Endothelial cell of umbilical vein (primary cell): ENCODE measurements at regions not wholly inside any gene's neighbourhood (a gene's known extent, or its start where the extent isn't known, plus 50 kb on each side); places are given as distances from the start of the nearest gene placed in this dataset.

Source experiments
- BruUV-seq: library from RNA; stranded (reverse); fragments of 400-500 nt; replicated peaks from 2 replicates; lab custom pipeline; 2021; lab: Mats Ljungman, UMichigan
- CTCF ChIA-PET: fragments of 300-600, 350-600 bp; sonication (Branson Sonifier 250); formaldehyde crosslinking; loops from one replicate; lab custom pipeline; 2021; ENCODE audit warnings: antibody characterized with exemption, inconsistent platforms; lab: Charles Lee
- POLR2A ChIA-PET: fragments of 300-600, 350-600 bp; sonication (Branson Sonifier 250); formaldehyde crosslinking; loops from one replicate; lab custom pipeline; 2021; ENCODE audit warnings: antibody characterized with exemption, inconsistent platforms; lab: Charles Lee
- DNase-seq: peaks from one replicate; pipeline ENCODE4 v3.0.0-alpha.2; 2011; ENCODE audit warnings: low read depth, low spot score
- FAIRE-seq: peaks from 2 replicates; lab custom pipeline; 2011; peaks lifted over from hg19 to GRCh38; lab: Jason Lieb, UNC
- H2AFZ ChIP-seq: 2 replicates; pipeline ENCODE4 v1.6.0; 2012; ENCODE audit warnings: low read depth, low read length, control low read depth, inconsistent platforms
- H3K27ac ChIP-seq: 2 replicates; pipeline ENCODE4 v1.5.1; 2011; ENCODE audit warnings: low read depth, mild to moderate bottlenecking, control low read depth, low read length, moderate library complexity; ENCODE audit not compliant: insufficient read depth
- H3K27me3 ChIP-seq, 2 experiments: 2 replicates each; pipeline versions ENCODE4 v1.6.0 to v1.6.1; 2011; ENCODE audit warnings: low read length in 2 of 2, mixed read lengths in 1 of 2; ENCODE audit not compliant: control insufficient read depth in 2 of 2, insufficient read depth in 2 of 2
- H3K36me3 ChIP-seq, 2 experiments: 2 replicates in 1 of 2; 3 replicates in 1 of 2; pipeline ENCODE4 v1.5.1; 2011; ENCODE audit warnings: low read length in 2 of 2, mild to moderate bottlenecking in 1 of 2, moderate library complexity in 1 of 2; ENCODE audit not compliant: control insufficient read depth in 2 of 2, insufficient read depth in 2 of 2; ENCODE audit errors: extremely low read depth in 1 of 2
- H3K4me1 ChIP-seq: 3 replicates; pipeline ENCODE4 v1.5.1; 2011; ENCODE audit warnings: mild to moderate bottlenecking, low read length; ENCODE audit not compliant: control insufficient read depth, insufficient read depth; ENCODE audit errors: extremely low read depth
- H3K4me2 ChIP-seq: 2 replicates; pipeline ENCODE4 v1.6.1; 2011; ENCODE audit warnings: low read length, control low read depth, mixed read lengths; ENCODE audit not compliant: insufficient read depth
- H3K4me3 ChIP-seq, 3 experiments: fragments of 200-600 bp in 1 of 3; sonication (generic), shearing (Covaris generic) in 1 of 3; replicated peaks in 1 of 3; 2 replicates each; pipeline ENCODE4 v1.5.1; 2011 to 2016; ENCODE audit warnings: control low read depth in 3 of 3, low read length in 3 of 3, mild to moderate bottlenecking in 2 of 3, inconsistent platforms in 1 of 3, low read depth in 1 of 3, moderate library complexity in 1 of 3; ENCODE audit not compliant: insufficient read depth in 1 of 3
- H3K79me2 ChIP-seq: 2 replicates; pipeline ENCODE4 v1.6.0; 2012; ENCODE audit warnings: low read length, inconsistent platforms; ENCODE audit not compliant: control insufficient read depth, insufficient read depth
- H3K9ac ChIP-seq: replicated peaks from 2 replicates; pipeline ENCODE3; 2011; ENCODE audit warnings: low read length, control low read depth; ENCODE audit not compliant: insufficient read depth; ENCODE audit errors: extremely low read depth
- H3K9me1 ChIP-seq: replicated peaks from 3 replicates; pipeline ENCODE4 v1.6.0; 2011; ENCODE audit warnings: mild to moderate bottlenecking, low read length; ENCODE audit not compliant: control insufficient read depth, insufficient read depth; ENCODE audit errors: extremely low read depth
- H3K9me3 ChIP-seq: replicated peaks from 2 replicates; pipeline ENCODE4 v1.5.1; 2012; ENCODE audit warnings: low read length, inconsistent platforms; ENCODE audit not compliant: control insufficient read depth, insufficient read depth
- H4K20me1 ChIP-seq: replicated peaks from 2 replicates; pipeline ENCODE3; 2011; ENCODE audit warnings: mild to moderate bottlenecking, low read length; ENCODE audit not compliant: control insufficient read depth, insufficient read depth; ENCODE audit errors: extremely low read depth
- CTCF ChIP-seq, 2 donors: IDR thresholded peaks; 1 replicate in 1 of 2; 2 replicates in 1 of 2; pipeline ENCODE4 v1.5.1; 2011; ENCODE audit warnings: low read length in 2 of 2, mild to moderate bottlenecking in 2 of 2, moderate library complexity in 2 of 2, control low read depth in 1 of 2, inconsistent platforms in 1 of 2, low read depth in 1 of 2; ENCODE audit not compliant: insufficient read depth in 1 of 2; ENCODE audit errors: extremely low read depth in 1 of 2
- EZH2 ChIP-seq: IDR thresholded peaks from 2 replicates; pipeline ENCODE4 v1.6.1; 2012; ENCODE audit warnings: borderline replicate concordance, low read depth, mild to moderate bottlenecking, moderate library complexity, low read length, inconsistent platforms; ENCODE audit not compliant: severe bottlenecking
- FOS ChIP-seq: IDR thresholded peaks from 2 replicates; pipeline ENCODE4 v1.6.1; 2011; ENCODE audit warnings: mild to moderate bottlenecking, low read length, moderate library complexity, borderline replicate concordance; ENCODE audit not compliant: insufficient read depth
- GATA2 ChIP-seq: IDR thresholded peaks from 2 replicates; pipeline ENCODE4 v1.7.0; 2011; ENCODE audit warnings: low read depth, mild to moderate bottlenecking, moderate library complexity, mixed read lengths, low read length; ENCODE audit not compliant: insufficient read length, insufficient read depth
- JUN ChIP-seq: IDR thresholded peaks from 2 replicates; pipeline ENCODE4 v1.6.1; 2011; ENCODE audit warnings: borderline replicate concordance, low read depth; ENCODE audit not compliant: insufficient read length, insufficient read depth
- MAX ChIP-seq: IDR thresholded peaks from 2 replicates; pipeline ENCODE4 v1.6.1; 2011; ENCODE audit not compliant: insufficient read depth, insufficient read length
- MYC ChIP-seq: IDR thresholded peaks from one replicate; pipeline ENCODE4 v1.6.1; 2011; ENCODE audit warnings: mild to moderate bottlenecking, low read depth, low read length
- POLR2A ChIP-seq: IDR thresholded peaks from 2 replicates; pipeline ENCODE4 v1.6.1; 2012; ENCODE audit warnings: low read depth, mild to moderate bottlenecking, control low read depth, low read length
- POLR2AphosphoS5 ChIP-seq: IDR thresholded peaks from 2 replicates; pipeline ENCODE4 v1.6.1; 2012; ENCODE audit warnings: low read depth, mild to moderate bottlenecking, control low read depth, low read length, moderate library complexity; ENCODE audit not compliant: insufficient read depth
- dilution Hi-C: fragments of 300-500 bp; cut with MboI; formaldehyde crosslinking; loops from one replicate; pipeline ENCODE4 v1.15.0; 2019; ENCODE audit warnings: low sequenced_read_pairs; ENCODE audit not compliant: extremely low pct_ligation_motif_present
- intact Hi-C: fragments of 100-400 bp; cut with micrococcal nuclease; formaldehyde crosslinking; loops from one replicate; pipeline ENCODE4 v1.10.0; 2022

DNA sequence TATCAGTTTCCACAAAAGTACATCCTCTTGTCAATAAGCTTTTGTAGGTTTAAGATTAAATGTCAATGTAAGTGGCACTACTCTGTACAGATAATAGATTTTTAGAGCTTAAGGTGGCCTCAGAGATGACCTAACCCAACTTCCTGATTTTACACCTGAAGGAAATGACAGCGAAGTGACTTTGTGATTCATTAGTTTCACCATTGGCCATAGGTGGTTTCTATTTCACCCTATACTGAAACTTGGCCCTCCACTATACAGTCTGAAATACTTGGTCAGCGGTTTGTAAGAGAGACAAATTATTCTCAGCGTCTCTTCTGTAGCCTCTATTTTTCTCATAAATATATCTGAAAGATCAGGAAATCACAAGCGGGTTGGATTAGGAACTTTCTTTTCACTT, 330.4 kb upstream of the FAM98A start:
- Histone ChIP-seq H3K4me1 (no peaks in the 10 kb centered on the region), H2AFZ (no peak overlapping the region), H4K20me1 (no peaks in the 10 kb centered on the region), H3K9me1 (no peaks in the 10 kb centered on the region), H3K9me3 (peaks cover 1% of the 10 kb centered on the region), H3K4me2 (no peak overlapping the region), H3K27ac (no peak overlapping the region), H3K79me2 (no peaks in the 10 kb centered on the region), H3K4me3 (no peak overlapping the region), H3K27me3 (no peaks in the 10 kb centered on the region), H3K9ac (no peak overlapping the region), H3K36me3 (no peaks in the 10 kb centered on the region)
- no TSS peak for BruUV-seq
- DNase-seq (no peak), FAIRE-seq (no peak)
- CTCF ChIA-PET, result no interaction called here
- intact Hi-C loops, result no loop called here
- no peak for TF ChIP-seq CTCF (IDR thresholded peaks at IDR 0.05; ENCODE audit: extremely low read depth in 1 of 2, insufficient read depth in 1 of 2, low read depth in 1 of 2, low read length in 2 of 2)
- TF ChIP-seq POLR2A, result no peak
- no peak for TF ChIP-seq POLR2AphosphoS5
- no peak for TF ChIP-seq MAX
- TF ChIP-seq FOS, result no peak
- dilution Hi-C loops, result no loop called here
- POLR2A ChIA-PET, result no interaction called here

GRCh38 chr2:33927756-33928155, 328.7 kb upstream of the FAM98A start:
- POLR2A ChIA-PET, result no interaction called here
- Histone ChIP-seq H3K4me3 (no peak overlapping the region), H3K27ac (no peak overlapping the region), H3K79me2 (no peaks in the 10 kb centered on the region), H4K20me1 (no peaks in the 10 kb centered on the region), H2AFZ (no peak overlapping the region), H3K9me3 (peaks cover 1% of the 10 kb centered on the region), H3K36me3 (no peaks in the 10 kb centered on the region), H3K4me2 (no peak overlapping the region), H3K4me1 (no peaks in the 10 kb centered on the region), H3K9me1 (no peaks in the 10 kb centered on the region), H3K27me3 (no peaks in the 10 kb centered on the region), H3K9ac (no peak overlapping the region)
- dilution Hi-C loops (no loop called here), intact Hi-C loops (no loop called here)
- DNase-seq (no peak), FAIRE-seq (no peak)
- TF ChIP-seq EZH2 (no peak), GATA2 (no peak), CTCF (IDR thresholded peaks at IDR 0.05; ENCODE audit: extremely low read depth in 1 of 2, insufficient read depth in 1 of 2, low read depth in 1 of 2, low read length in 2 of 2) (no peak), POLR2A (no peak), POLR2AphosphoS5 (no peak), FOS (no peak), JUN (no peak), MAX (no peak), MYC (no peak)
- CTCF ChIA-PET, result no interaction called here
- BruUV-seq, result no TSS peak
